SJCRH30 (cell line): ENCODE measurements at regions not wholly inside any gene's neighbourhood (a gene's known extent, or its start where the extent isn't known, plus 50 kb on each side); places are given as distances from the start of the nearest gene placed in this dataset.
A peak's percentile ranks its signal among the peaks of the same experiment; 100 is the strongest.

Source experiments
- DNase-seq, 2 experiments: peaks; one replicate each; pipeline ENCODE4 v3.0.0-alpha.2; 2015 to 2020
- H3K27ac ChIP-seq: fragments of 250-450 bp; sonication (Bioruptor Pico); 2 replicates; pipeline ENCODE4 v1.5.1; 2020; ENCODE audit warnings: mild to moderate bottlenecking, moderate library complexity
- H3K27me3 ChIP-seq: fragments of 250-450 bp; sonication (Bioruptor Pico); 2 replicates; pipeline ENCODE4 v1.5.1; 2020; ENCODE audit warnings: mild to moderate bottlenecking, moderate library complexity
- H3K36me3 ChIP-seq: fragments of 250-450 bp; sonication (Bioruptor Pico); 2 replicates; pipeline ENCODE4 v1.5.1; 2020; ENCODE audit warnings: mild to moderate bottlenecking, moderate library complexity
- H3K4me1 ChIP-seq: fragments of 250-450 bp; sonication (Bioruptor Pico); 2 replicates; pipeline ENCODE4 v1.5.1; 2020; ENCODE audit warnings: mild to moderate bottlenecking, moderate library complexity
- H3K4me3 ChIP-seq: fragments of 250-450 bp; sonication (Bioruptor Pico); 2 replicates; pipeline ENCODE4 v1.5.1; 2020; ENCODE audit warnings: mild to moderate bottlenecking, moderate library complexity
- H3K9me3 ChIP-seq: fragments of 250-450 bp; sonication (Bioruptor Pico); replicated peaks from 2 replicates; pipeline ENCODE4 v1.5.1; 2020; ENCODE audit warnings: mild to moderate bottlenecking, moderate library complexity

- Histone ChIP-seq H3K9me3 (no peaks in the 10 kb centered on the region), H3K36me3 (no peaks in the 10 kb centered on the region), H3K4me3 (no peak overlapping the region), H3K27ac (no peak overlapping the region), H3K4me1 (peaks cover 5% of the 10 kb centered on the region; the same call in 1 of the 2 replicates), H3K27me3 (no peaks in the 10 kb centered on the region; the same call in 1 of the 2 replicates)
- DNase-seq = no peak
Observed at GRCh38 chr14:28656704-28657255, 109.8 kb upstream of the FOXG1 start.

GRCh38 chr14:28661171-28661772, 105.3 kb upstream of the FOXG1 start:
- H3K27me3 ChIP-seq = no peaks in the 10 kb centered on the region; the same call in 1 of the 2 replicates
- no peaks in the 10 kb centered on the region for H3K36me3 ChIP-seq
- peaks cover 5% of the 10 kb centered on the region; the same call in 1 of the 2 replicates for H3K4me1 ChIP-seq
- no peaks in the 10 kb centered on the region for H3K9me3 ChIP-seq
- H3K27ac ChIP-seq = no peak overlapping the region
- DNase-seq = peak in 1 of 2 experiments; percentile 9
- no peak overlapping the region for H3K4me3 ChIP-seq

DNA sequence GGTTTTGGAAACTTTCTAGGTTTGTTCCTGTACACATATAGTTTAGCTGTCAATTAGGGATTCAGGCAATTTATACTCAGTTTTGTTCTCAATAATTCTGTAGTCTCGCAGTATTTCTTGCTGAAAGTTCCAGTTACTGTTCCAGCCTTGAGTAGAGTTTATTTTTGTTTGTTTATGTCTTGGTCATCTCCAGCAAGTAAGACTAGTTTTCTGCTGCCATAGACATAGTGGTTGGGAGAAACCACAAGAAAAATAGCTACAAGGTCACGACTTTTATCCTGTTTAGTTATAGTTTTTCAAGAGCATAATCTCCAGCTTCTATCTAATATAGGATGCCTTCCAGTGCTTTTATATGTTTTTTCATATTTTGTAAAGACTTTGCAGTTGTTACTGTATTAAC, 99.6 kb upstream of the FOXG1 start:
- Histone ChIP-seq H3K4me3 (no peak overlapping the region), H3K9me3 (no peaks in the 10 kb centered on the region), H3K27me3 (no peaks in the 10 kb centered on the region), H3K36me3 (no peaks in the 10 kb centered on the region), H3K4me1 (no peaks in the 10 kb centered on the region), H3K27ac (no peak overlapping the region)
- no peak for DNase-seq

- H3K27me3 ChIP-seq = no peaks in the 10 kb centered on the region
- no peaks in the 10 kb centered on the region for H3K9me3 ChIP-seq
- DNase-seq = no peak
- no peak overlapping the region for H3K4me3 ChIP-seq
- H3K36me3 ChIP-seq = no peaks in the 10 kb centered on the region
- no peaks in the 10 kb centered on the region for H3K4me1 ChIP-seq
- H3K27ac ChIP-seq = no peak overlapping the region
Observed at GRCh38 chr14:28671425-28671824, 95.2 kb upstream of the FOXG1 start.

- H3K4me3 ChIP-seq = no peak overlapping the region
- H3K27me3 ChIP-seq = no peaks in the 10 kb centered on the region
- no peak overlapping the region for H3K27ac ChIP-seq
- H3K9me3 ChIP-seq = no peaks in the 10 kb centered on the region
- H3K4me1 ChIP-seq = no peaks in the 10 kb centered on the region
- DNase-seq = no peak
- H3K36me3 ChIP-seq = no peaks in the 10 kb centered on the region
Observed at GRCh38 chr14:28673056-28673455, 93.5 kb upstream of the FOXG1 start.

- Histone ChIP-seq H3K4me3 (no peak overlapping the region), H3K27me3 (no peaks in the 10 kb centered on the region), H3K27ac (no peak overlapping the region), H3K9me3 (no peaks in the 10 kb centered on the region), H3K4me1 (no peaks in the 10 kb centered on the region), H3K36me3 (no peaks in the 10 kb centered on the region)
- no peak for DNase-seq
Observed at GRCh38 chr14:28676479-28676878, 90.1 kb upstream of the FOXG1 start.

DNA sequence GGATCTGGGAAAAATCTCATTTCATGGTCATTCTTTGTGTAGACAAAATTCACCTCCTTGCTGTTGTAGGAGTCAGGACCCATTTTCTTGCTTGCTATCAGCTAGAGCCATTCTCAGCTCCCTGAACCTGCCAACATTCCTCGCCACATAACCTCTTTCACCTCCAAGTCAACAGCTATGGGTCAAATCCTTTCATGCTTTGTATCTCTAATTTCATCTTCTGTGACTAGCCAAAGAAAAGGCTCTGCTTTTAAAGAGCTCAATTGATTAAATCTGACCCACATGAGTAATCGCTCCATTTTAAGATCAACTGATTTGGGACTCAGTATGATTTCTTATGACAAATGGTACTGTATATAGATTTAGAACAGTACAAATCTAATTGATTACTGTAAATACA, 89.2 kb upstream of the FOXG1 start:
- H3K4me3 ChIP-seq = no peak overlapping the region
- no peaks in the 10 kb centered on the region for H3K9me3 ChIP-seq
- no peak for DNase-seq
- no peaks in the 10 kb centered on the region for H3K36me3 ChIP-seq
- no peak overlapping the region for H3K27ac ChIP-seq
- no peaks in the 10 kb centered on the region for H3K27me3 ChIP-seq
- no peaks in the 10 kb centered on the region for H3K4me1 ChIP-seq

DNA sequence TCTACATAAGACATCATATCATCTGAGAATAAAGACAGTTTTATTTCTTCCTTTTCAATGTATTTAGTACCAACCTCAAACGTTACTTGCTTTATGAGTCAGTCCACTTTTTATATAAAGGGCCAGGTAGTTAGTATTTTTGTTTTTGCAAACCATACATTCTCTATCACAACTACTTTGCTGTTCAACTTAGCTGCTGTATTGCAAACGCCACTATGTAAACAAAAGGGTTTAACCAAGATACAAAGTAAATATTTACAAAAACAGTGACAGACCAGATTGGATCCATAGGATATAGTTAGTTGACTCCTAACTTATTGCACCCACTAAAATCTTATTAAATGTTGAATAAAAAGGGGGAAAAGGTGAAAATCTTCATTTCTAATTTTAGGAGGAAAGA, 87.7 kb upstream of the FOXG1 start:
- no peak for DNase-seq
- no peaks in the 10 kb centered on the region for H3K9me3 ChIP-seq
- H3K4me3 ChIP-seq = no peak overlapping the region
- no peaks in the 10 kb centered on the region for H3K27me3 ChIP-seq
- H3K4me1 ChIP-seq = no peaks in the 10 kb centered on the region
- no peaks in the 10 kb centered on the region for H3K36me3 ChIP-seq
- no peak overlapping the region for H3K27ac ChIP-seq

- H3K27me3 ChIP-seq = no peaks in the 10 kb centered on the region
- no peak overlapping the region for H3K4me3 ChIP-seq
- no peak for DNase-seq
- no peaks in the 10 kb centered on the region for H3K36me3 ChIP-seq
- H3K27ac ChIP-seq = no peak overlapping the region
- no peaks in the 10 kb centered on the region for H3K4me1 ChIP-seq
- no peaks in the 10 kb centered on the region for H3K9me3 ChIP-seq
Observed at GRCh38 chr14:28681681-28682080, 84.9 kb upstream of the FOXG1 start.

- no peaks in the 10 kb centered on the region for H3K4me1 ChIP-seq
- H3K9me3 ChIP-seq = no peaks in the 10 kb centered on the region
- no peaks in the 10 kb centered on the region for H3K36me3 ChIP-seq
- H3K4me3 ChIP-seq = no peak overlapping the region
- no peak overlapping the region for H3K27ac ChIP-seq
- DNase-seq = no peak
- H3K27me3 ChIP-seq = peaks cover 5% of the 10 kb centered on the region; the same call in 1 of the 2 replicates
Observed at GRCh38 chr14:28690029-28690692, 76.4 kb upstream of the FOXG1 start.

DNA sequence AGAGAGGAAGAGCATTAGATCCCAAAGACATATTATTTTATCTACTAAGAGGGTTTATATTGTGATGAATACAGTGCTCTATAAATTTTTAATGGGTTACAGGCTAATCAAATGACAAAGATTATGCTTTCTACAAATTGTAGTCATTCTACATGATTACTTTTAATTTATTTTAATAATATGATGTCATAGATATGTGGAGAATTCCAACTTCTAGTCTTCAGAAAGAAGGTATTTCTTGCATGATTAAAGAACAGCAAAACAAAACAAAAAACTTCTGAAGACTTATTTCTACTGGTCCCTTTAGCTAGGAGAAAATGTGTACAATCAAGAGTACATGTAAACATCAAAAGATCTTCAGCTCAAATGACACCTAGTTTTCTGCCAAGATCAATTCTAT, 71.5 kb upstream of the FOXG1 start:
- Histone ChIP-seq H3K27me3 (peaks cover 19% of the 10 kb centered on the region; the same call in 1 of the 2 replicates), H3K36me3 (no peaks in the 10 kb centered on the region), H3K4me1 (no peaks in the 10 kb centered on the region), H3K9me3 (no peaks in the 10 kb centered on the region), H3K4me3 (no peak overlapping the region), H3K27ac (no peak overlapping the region)
- DNase-seq = no peak

DNA sequence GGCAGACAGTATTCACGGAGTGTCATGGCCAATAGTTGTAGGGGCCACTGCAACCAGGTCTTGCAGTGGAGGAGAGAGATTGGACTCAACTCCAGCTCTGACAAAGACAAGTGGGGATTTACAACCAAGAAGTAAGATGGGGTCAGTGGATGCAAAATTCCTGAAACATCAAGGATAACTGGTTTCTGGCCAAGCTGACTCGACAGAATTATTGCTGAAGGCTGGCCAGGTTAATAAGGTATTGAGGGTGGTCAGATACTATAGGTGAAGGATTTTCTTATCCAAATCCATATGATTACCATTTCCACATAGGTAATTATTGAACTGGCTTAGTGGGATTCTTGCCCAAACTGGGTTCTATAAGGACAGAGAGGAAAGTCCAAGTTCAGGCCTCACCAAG, 64.9 kb upstream of the FOXG1 start:
- H3K9me3 ChIP-seq = no peaks in the 10 kb centered on the region
- H3K27ac ChIP-seq = no peak overlapping the region
- H3K4me3 ChIP-seq = no peak overlapping the region
- no peaks in the 10 kb centered on the region for H3K4me1 ChIP-seq
- no peak for DNase-seq
- H3K36me3 ChIP-seq = no peaks in the 10 kb centered on the region
- H3K27me3 ChIP-seq = peaks cover 14% of the 10 kb centered on the region; the same call in 1 of the 2 replicates

- no peaks in the 10 kb centered on the region for H3K36me3 ChIP-seq
- DNase-seq = no peak
- no peak overlapping the region for H3K27ac ChIP-seq
- H3K4me3 ChIP-seq = no peak overlapping the region
- H3K4me1 ChIP-seq = no peaks in the 10 kb centered on the region
- peaks cover 9% of the 10 kb centered on the region; the same call in 1 of the 2 replicates for H3K27me3 ChIP-seq
- no peaks in the 10 kb centered on the region for H3K9me3 ChIP-seq
Observed at GRCh38 chr14:28703482-28703881, 63.1 kb upstream of the FOXG1 start.

DNA sequence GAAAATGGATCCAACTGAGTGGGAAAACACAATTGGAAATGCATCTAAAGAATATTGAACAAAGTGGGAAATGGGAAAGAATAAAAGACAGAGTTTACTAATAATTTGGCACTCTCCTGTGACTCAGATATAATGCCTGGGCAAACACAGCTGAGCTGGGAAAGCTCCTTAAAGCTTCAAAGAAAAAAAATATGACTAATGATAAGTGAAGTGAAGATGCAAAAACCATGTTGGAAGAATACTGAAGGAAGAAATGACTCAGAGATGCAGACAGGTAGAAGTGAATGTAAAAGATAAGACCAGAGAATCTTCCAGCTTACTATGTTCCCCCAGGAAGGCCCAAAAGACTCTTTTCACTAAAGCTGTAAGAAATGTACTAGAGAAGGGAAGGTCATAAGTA, 62.4 kb upstream of the FOXG1 start:
- no peak for DNase-seq

GRCh38 chr14:28707814-28708213, 58.8 kb upstream of the FOXG1 start:
- Histone ChIP-seq H3K4me1 (no peaks in the 10 kb centered on the region), H3K9me3 (no peaks in the 10 kb centered on the region), H3K27me3 (no peaks in the 10 kb centered on the region), H3K36me3 (no peaks in the 10 kb centered on the region), H3K27ac (no peak overlapping the region), H3K4me3 (no peak overlapping the region)
- DNase-seq = no peak

More for the DNA sequence above, 62.4 kb upstream of the FOXG1 start:
- H3K36me3 ChIP-seq = no peaks in the 10 kb centered on the region
- H3K27ac ChIP-seq = no peak overlapping the region
- no peak overlapping the region for H3K4me3 ChIP-seq
- no peaks in the 10 kb centered on the region for H3K9me3 ChIP-seq
- H3K4me1 ChIP-seq = no peaks in the 10 kb centered on the region
- H3K27me3 ChIP-seq = peaks cover 5% of the 10 kb centered on the region; the same call in 1 of the 2 replicates
